OCI-LY1 (cell line): ENCODE measurements at regions not wholly inside any gene's neighbourhood (a gene's known extent, or its start where the extent isn't known, plus 50 kb on each side); places are given as distances from the start of the nearest gene placed in this dataset.
"Not testable (repeated sequence)": the region's sequence is repeated elsewhere in the genome, so short reads cannot be mapped to it uniquely, and the experiment has no call there.

Experiments used
- H2AFZ ChIP-seq: fragments of 200-600 bp; sonication (generic), shearing (Covaris generic); 2 replicates; pipeline ENCODE4 v1.6.0; 2014; ENCODE audit warnings: antibody characterized with exemption, mild to moderate bottlenecking, low read length
- H3F3A ChIP-seq: fragments of 200-600 bp; sonication (generic), shearing (Covaris generic); 2 replicates; pipeline ENCODE4 v1.6.0; 2014; ENCODE audit warnings: mild to moderate bottlenecking, antibody characterized with exemption, low read length, moderate library complexity; ENCODE audit not compliant: insufficient read depth
- H3K27ac ChIP-seq: fragments of 200-600 bp; sonication (generic); 2 replicates; pipeline ENCODE4 v1.5.1; 2014; ENCODE audit warnings: low read length, mixed run types, mild to moderate bottlenecking, low read depth; ENCODE audit not compliant: poor library complexity, severe bottlenecking
- H3K27me3 ChIP-seq: fragments of 200-600 bp; sonication (generic); 2 replicates; pipeline ENCODE4 v1.6.0; 2014; ENCODE audit warnings: antibody characterized with exemption, mild to moderate bottlenecking, low read length, moderate library complexity; ENCODE audit not compliant: insufficient read depth
- H3K36me3 ChIP-seq: fragments of 200-600 bp; sonication (generic); 2 replicates; pipeline ENCODE4 v1.6.1; 2014; ENCODE audit warnings: mild to moderate bottlenecking, antibody characterized with exemption, low read length, moderate library complexity, mixed read lengths; ENCODE audit not compliant: insufficient read depth
- H3K4me1 ChIP-seq: fragments of 200-600 bp; sonication (generic); 2 replicates; pipeline ENCODE4 v1.5.1; 2014; ENCODE audit warnings: mild to moderate bottlenecking, low read length, moderate library complexity; ENCODE audit not compliant: insufficient read depth, severe bottlenecking
- H3K4me2 ChIP-seq: fragments of 200-600 bp; sonication (generic), shearing (Covaris generic); 2 replicates; pipeline ENCODE4 v1.6.1; 2014; ENCODE audit warnings: low read length
- H3K4me3 ChIP-seq: fragments of 200-600 bp; sonication (generic); 2 replicates; pipeline ENCODE4 v1.5.1; 2014; ENCODE audit warnings: low read length, low read depth, mild to moderate bottlenecking, mixed read lengths; ENCODE audit not compliant: poor library complexity, severe bottlenecking
- H3K79me2 ChIP-seq: fragments of 200-600 bp; shearing (Covaris generic); 2 replicates; pipeline ENCODE4 v1.6.1; 2016; ENCODE audit warnings: mixed run types, low read length, mixed read lengths; ENCODE audit not compliant: insufficient read depth
- H3K9ac ChIP-seq: fragments of 200-600 bp; sonication (generic), shearing (Covaris generic); 2 replicates; pipeline ENCODE4 v1.6.1; 2014; ENCODE audit warnings: mild to moderate bottlenecking, low read length, mixed read lengths
- H3K9me2 ChIP-seq: fragments of 200-600 bp; sonication (generic), shearing (Covaris generic); 2 replicates; pipeline ENCODE4 v1.6.1; 2014; ENCODE audit warnings: low read depth, mild to moderate bottlenecking, low read length, mixed read lengths
- H3K9me3 ChIP-seq: fragments of 200-600 bp; shearing (Covaris generic); 2 replicates; pipeline ENCODE4 v1.6.1; 2014; ENCODE audit warnings: low read length, mixed read lengths
- H4K20me1 ChIP-seq: fragments of 200-600 bp; sonication (generic), shearing (Covaris generic); 2 replicates; pipeline ENCODE4 v1.6.0; 2016; ENCODE audit warnings: mild to moderate bottlenecking, low read length; ENCODE audit not compliant: insufficient read depth
- EZH2 ChIP-seq: fragments of 200-600 bp; sonication (generic), shearing (Covaris generic); IDR thresholded peaks from 2 replicates; pipeline ENCODE4 v1.8.0; 2017; ENCODE audit warnings: borderline replicate concordance, mixed run types, mild to moderate bottlenecking, antibody characterized with exemption, low read length, moderate library complexity, mixed read lengths
- TF ChIP-seq, protein P1 (sequence below): fragments of 200-600 bp; sonication (generic), shearing (Covaris generic); IDR thresholded peaks from 2 replicates; pipeline ENCODE4 v1.5.1; 2017; ENCODE audit warnings: mild to moderate bottlenecking, antibody characterized with exemption, low read length, moderate library complexity, mixed read lengths

DNA sequence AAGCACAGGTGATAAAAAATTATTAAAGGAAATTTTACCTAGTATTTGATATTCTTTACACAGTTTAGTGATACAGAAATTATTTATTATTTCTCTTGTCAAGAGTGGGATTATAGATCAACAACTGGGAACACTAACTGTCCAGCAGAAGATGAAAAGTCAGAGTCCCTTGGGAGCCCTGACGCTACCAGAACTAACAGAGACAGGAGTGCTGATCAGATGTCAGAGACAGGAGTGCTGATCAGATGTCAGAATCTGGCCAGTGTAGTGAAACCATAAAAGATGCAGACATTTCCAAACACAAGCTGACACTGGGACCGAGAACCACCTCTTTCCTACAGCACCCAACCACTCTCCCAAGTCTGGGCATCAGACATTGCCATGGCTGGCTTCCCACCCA, 828.2 kb downstream of the TNS3 start:
- no peak overlapping the region for H2AFZ ChIP-seq
- no peak overlapping the region for H3K4me3 ChIP-seq
- H3K27ac ChIP-seq: no peak overlapping the region
- H3K27me3 ChIP-seq: no peaks in the 10 kb centered on the region
- no peaks in the 10 kb centered on the region for H3K4me1 ChIP-seq
- H3K4me2 ChIP-seq: no peak overlapping the region
- H3K9me2 ChIP-seq: no peaks in the 10 kb centered on the region
- H3F3A ChIP-seq: no peaks in the 10 kb centered on the region
- no peaks in the 10 kb centered on the region for H4K20me1 ChIP-seq
- TF ChIP-seq EZH2: no peak
- TF ChIP-seq, protein P1, sequence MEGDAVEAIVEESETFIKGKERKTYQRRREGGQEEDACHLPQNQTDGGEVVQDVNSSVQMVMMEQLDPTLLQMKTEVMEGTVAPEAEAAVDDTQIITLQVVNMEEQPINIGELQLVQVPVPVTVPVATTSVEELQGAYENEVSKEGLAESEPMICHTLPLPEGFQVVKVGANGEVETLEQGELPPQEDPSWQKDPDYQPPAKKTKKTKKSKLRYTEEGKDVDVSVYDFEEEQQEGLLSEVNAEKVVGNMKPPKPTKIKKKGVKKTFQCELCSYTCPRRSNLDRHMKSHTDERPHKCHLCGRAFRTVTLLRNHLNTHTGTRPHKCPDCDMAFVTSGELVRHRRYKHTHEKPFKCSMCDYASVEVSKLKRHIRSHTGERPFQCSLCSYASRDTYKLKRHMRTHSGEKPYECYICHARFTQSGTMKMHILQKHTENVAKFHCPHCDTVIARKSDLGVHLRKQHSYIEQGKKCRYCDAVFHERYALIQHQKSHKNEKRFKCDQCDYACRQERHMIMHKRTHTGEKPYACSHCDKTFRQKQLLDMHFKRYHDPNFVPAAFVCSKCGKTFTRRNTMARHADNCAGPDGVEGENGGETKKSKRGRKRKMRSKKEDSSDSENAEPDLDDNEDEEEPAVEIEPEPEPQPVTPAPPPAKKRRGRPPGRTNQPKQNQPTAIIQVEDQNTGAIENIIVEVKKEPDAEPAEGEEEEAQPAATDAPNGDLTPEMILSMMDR: no peak
- H3K9me3 ChIP-seq: no peaks in the 10 kb centered on the region
- H3K36me3 ChIP-seq: no peaks in the 10 kb centered on the region
- H3K79me2 ChIP-seq: no peaks in the 10 kb centered on the region
- no peak overlapping the region for H3K9ac ChIP-seq

DNA sequence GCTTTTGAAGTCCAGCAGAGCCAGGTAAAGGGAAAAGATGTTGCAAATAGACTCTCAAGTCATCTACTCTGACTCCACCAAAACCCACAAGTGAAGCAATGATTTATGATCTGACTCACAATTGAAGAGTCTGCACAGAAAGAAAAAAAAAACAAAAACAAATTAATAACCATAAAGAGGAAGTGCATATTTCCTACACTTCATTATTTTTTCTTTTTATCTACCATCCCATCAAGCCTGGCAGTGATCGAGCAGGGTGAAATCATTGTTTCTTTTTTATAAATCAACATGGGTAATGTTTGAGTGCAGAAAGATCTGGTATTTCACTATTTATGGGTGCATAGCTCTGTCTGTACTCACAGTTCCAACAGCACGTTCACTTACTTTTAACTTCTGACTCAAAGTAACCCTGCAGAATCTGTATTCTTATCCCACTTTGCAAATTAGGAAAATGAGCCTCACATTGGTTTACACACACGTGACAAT, 829.0 kb downstream of the TNS3 start:
- TF ChIP-seq, protein P1: no peak
- TF ChIP-seq EZH2: no peak
- Histone ChIP-seq H3K36me3 (no peaks in the 10 kb centered on the region), H3F3A (no peaks in the 10 kb centered on the region), H2AFZ (no peak overlapping the region), H3K27me3 (no peaks in the 10 kb centered on the region), H3K4me2 (no peak overlapping the region), H3K9me2 (no peaks in the 10 kb centered on the region), H3K9ac (no peak overlapping the region), H3K9me3 (no peaks in the 10 kb centered on the region), H3K27ac (no peak overlapping the region), H3K4me1 (no peaks in the 10 kb centered on the region), H4K20me1 (no peaks in the 10 kb centered on the region), H3K79me2 (no peaks in the 10 kb centered on the region), H3K4me3 (no peak overlapping the region)

DNA sequence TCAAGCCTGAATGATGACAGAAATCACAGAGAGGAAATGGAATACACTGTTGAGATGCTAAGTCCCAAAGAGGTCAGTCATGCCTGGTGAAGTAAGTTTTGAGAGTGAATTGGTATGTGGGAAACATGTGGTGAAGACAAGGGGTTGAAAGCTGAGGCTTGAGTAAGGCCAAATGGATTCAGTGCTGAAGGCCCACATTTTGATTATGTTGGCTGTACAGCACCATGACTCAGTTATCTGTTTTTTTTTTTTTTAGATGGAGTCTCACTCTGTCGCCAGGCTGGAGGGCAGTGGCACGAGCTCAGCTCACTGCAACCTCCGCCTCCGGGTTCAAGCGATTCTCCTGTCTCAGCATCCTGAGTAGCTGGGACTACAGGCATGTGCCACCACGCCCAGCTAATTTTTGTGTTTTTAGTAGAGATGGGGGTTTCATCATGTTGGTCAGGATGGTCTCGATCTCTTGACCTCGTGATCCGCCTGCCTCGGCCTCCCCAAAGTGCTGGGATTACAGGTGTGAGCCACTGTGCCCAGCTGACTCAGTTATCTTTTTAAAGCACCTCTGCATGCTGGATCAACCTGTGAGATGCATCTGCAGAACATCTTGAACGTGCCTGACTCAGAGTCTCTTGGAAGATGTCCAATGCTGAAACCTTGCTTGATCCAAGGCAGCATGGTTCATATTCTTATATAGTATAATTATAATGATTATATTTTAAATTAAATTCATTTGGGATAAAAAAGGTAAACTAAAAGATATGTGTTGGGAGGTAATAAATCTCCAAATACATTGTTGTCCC, 829.8 kb downstream of the TNS3 start:
- H3K4me2 ChIP-seq, H3K36me3 ChIP-seq, H2AFZ ChIP-seq, H3K27ac ChIP-seq, H3K9me2 ChIP-seq, H3K9ac ChIP-seq, H3K4me1 ChIP-seq, H3K4me3 ChIP-seq, H3F3A ChIP-seq, H3K9me3 ChIP-seq, H3K79me2 ChIP-seq, H4K20me1 ChIP-seq, H3K27me3 ChIP-seq: not testable (repeated sequence)

DNA sequence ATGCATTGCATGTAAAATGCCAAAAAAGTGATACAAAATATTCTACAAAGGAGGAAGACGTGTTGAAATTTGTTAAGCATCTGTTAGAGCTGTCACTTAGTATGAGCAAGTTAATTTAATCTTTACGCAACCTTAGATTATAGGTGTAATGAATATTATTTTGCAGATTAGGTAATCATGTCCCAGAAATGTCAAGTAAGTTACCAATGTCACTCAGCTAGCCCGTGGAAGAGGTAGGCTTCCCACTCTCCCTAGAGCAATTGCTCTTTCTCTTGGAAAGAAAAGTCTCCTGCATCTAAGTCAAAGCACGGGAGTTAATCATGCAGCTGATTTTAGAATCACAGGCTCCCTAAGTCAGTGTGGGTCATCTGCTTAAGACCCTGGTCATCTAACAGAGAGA, 830.4 kb upstream of the IGFBP3 start:
- Histone ChIP-seq H3K4me2 (no peak overlapping the region), H3K9me2 (no peaks in the 10 kb centered on the region), H4K20me1 (no peaks in the 10 kb centered on the region), H3K36me3 (no peaks in the 10 kb centered on the region), H2AFZ (no peak overlapping the region), H3F3A (no peaks in the 10 kb centered on the region), H3K27me3 (no peaks in the 10 kb centered on the region), H3K9ac (no peak overlapping the region), H3K9me3 (no peaks in the 10 kb centered on the region), H3K4me1 (no peaks in the 10 kb centered on the region), H3K4me3 (no peak overlapping the region), H3K27ac (no peak overlapping the region), H3K79me2 (no peaks in the 10 kb centered on the region)
- TF ChIP-seq EZH2: no peak
- TF ChIP-seq, protein P1: no peak
